ENCODE measurements at regions not wholly inside any gene's neighbourhood (a gene's known extent, or its start where the extent isn't known, plus 50 kb on each side); places are given as distances from the start of the nearest gene placed in this dataset.

DNA sequence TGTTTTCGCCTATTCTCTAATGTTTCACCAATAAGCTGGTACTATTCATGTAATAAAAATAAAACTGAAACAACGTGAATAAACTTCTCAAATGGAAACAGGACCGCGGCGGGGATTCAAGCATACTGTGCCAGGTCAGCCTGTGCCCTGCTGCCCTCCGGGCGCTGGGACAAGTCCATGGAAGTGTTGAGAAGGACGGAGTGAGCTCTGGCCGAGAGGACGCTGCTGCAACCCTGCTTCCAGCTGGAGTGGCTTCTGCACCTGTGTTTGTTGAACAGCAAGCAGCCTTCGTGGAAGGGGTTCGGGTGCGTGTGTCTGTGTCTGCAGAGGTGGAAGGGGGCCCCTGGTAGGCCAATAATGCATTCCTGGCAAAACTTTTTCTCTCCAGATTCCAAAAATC, 50.0 kb upstream of the PCSK6 start:
- TF ChIP-seq TARDBP (IDR thresholded peaks at IDR 0.05) = no peak
- TF ChIP-seq SUZ12 (IDR thresholded peaks at IDR 0.05) = no peak
- TF ChIP-seq FOXM1 (IDR thresholded peaks at IDR 0.05; ENCODE audit: borderline replicate concordance) = no peak
- no peak for TF ChIP-seq LEF1 (IDR thresholded peaks at IDR 0.05; ENCODE audit: borderline replicate concordance)
- TF ChIP-seq SP1 (IDR thresholded peaks at IDR 0.05) = no peak
- TF ChIP-seq BHLHE40 (IDR thresholded peaks at IDR 0.05; ENCODE audit: borderline replicate concordance) = no peak
- TF ChIP-seq CTBP1 (IDR thresholded peaks at IDR 0.05; ENCODE audit: borderline replicate concordance) = no peak
